ENCODE measurements at regions not wholly inside any gene's neighbourhood (a gene's known extent, or its start where the extent isn't known, plus 50 kb on each side); places are given as distances from the start of the nearest gene placed in this dataset.

GRCh38 chr2:67567886-67568285, 170.8 kb downstream of the ETAA1 start:
- H3K27ac Mint-ChIP-seq (ENCODE audit: unreplicated experiment), result no peak overlapping the region
- no peak overlapping the region for H3K4me3 Mint-ChIP-seq
- no peaks in the 10 kb centered on the region for H3K9me3 Mint-ChIP-seq
- peaks cover 2% of the 10 kb centered on the region for H3K27me3 Mint-ChIP-seq (ENCODE audit: low read depth)
- no peaks in the 10 kb centered on the region for H3K36me3 Mint-ChIP-seq (ENCODE audit: low read depth)
- H3K4me1 Mint-ChIP-seq, result no peaks in the 10 kb centered on the region
- TF ChIP-seq CTCF (conservative IDR thresholded peaks at IDR 0.05), result no peak
- DNase-seq (ENCODE audit: low read depth, low spot score), result no peak

- Mint-ChIP-seq H3K27me3 (ENCODE audit: low read depth) (peaks cover 2% of the 10 kb centered on the region), H3K36me3 (ENCODE audit: low read depth) (no peaks in the 10 kb centered on the region), H3K4me1 (no peaks in the 10 kb centered on the region), H3K9me3 (peaks cover 3% of the 10 kb centered on the region), H3K27ac (ENCODE audit: unreplicated experiment) (no peak overlapping the region), H3K4me3 (no peak overlapping the region)
- TF ChIP-seq CTCF (conservative IDR thresholded peaks at IDR 0.05), result no peak
- no peak for DNase-seq (ENCODE audit: low read depth, low spot score)
Measured at GRCh38 chr2:67570611-67571010, 173.5 kb downstream of the ETAA1 start.

GRCh38 chr2:67571785-67572718, 174.9 kb downstream of the ETAA1 start:
- no peak for DNase-seq (ENCODE audit: low read depth, low spot score)
- Mint-ChIP-seq H3K27me3 (ENCODE audit: low read depth) (peaks cover under 1% of the 10 kb centered on the region), H3K9me3 (peaks cover 3% of the 10 kb centered on the region), H3K4me3 (no peak overlapping the region), H3K36me3 (ENCODE audit: low read depth) (no peaks in the 10 kb centered on the region), H3K4me1 (no peaks in the 10 kb centered on the region), H3K27ac (ENCODE audit: unreplicated experiment) (no peak overlapping the region)
- TF ChIP-seq CTCF (conservative IDR thresholded peaks at IDR 0.05), result no peak

GRCh38 chr2:67572721-67573435, 175.7 kb downstream of the ETAA1 start:
- Mint-ChIP-seq H3K27ac (ENCODE audit: unreplicated experiment) (no peak overlapping the region), H3K36me3 (ENCODE audit: low read depth) (no peaks in the 10 kb centered on the region), H3K4me3 (no peak overlapping the region), H3K27me3 (ENCODE audit: low read depth) (no peaks in the 10 kb centered on the region), H3K4me1 (no peaks in the 10 kb centered on the region), H3K9me3 (peaks cover 3% of the 10 kb centered on the region)
- TF ChIP-seq CTCF (conservative IDR thresholded peaks at IDR 0.05), result no peak
- no peak for DNase-seq (ENCODE audit: low read depth, low spot score)

GRCh38 chr2:67574230-67574629, 177.1 kb downstream of the ETAA1 start:
- H3K27me3 Mint-ChIP-seq (ENCODE audit: low read depth), result no peaks in the 10 kb centered on the region
- no peak overlapping the region for H3K27ac Mint-ChIP-seq (ENCODE audit: unreplicated experiment)
- no peak for TF ChIP-seq CTCF (conservative IDR thresholded peaks at IDR 0.05)
- peaks cover 3% of the 10 kb centered on the region for H3K9me3 Mint-ChIP-seq
- H3K36me3 Mint-ChIP-seq (ENCODE audit: low read depth), result no peaks in the 10 kb centered on the region
- no peaks in the 10 kb centered on the region for H3K4me1 Mint-ChIP-seq
- no peak overlapping the region for H3K4me3 Mint-ChIP-seq
- no peak for DNase-seq (ENCODE audit: low read depth, low spot score)
